ENCODE measurements at regions not wholly inside any gene's neighbourhood (a gene's known extent, or its start where the extent isn't known, plus 50 kb on each side); places are given as distances from the start of the nearest gene placed in this dataset.

- no peak for TF ChIP-seq EZH2phosphoT487 (IDR thresholded peaks at IDR 0.05; ENCODE audit: low read length)
- TF ChIP-seq EZH2 (optimal IDR thresholded peaks at IDR 0.05; ENCODE audit: low read depth, low read length): no peak
- TF ChIP-seq CTCF (IDR thresholded peaks at IDR 0.05; ENCODE audit: low read length): no peak
- Histone ChIP-seq H3K27ac (ENCODE audit: low read length) (no peak overlapping the region), H3K9me3 (replicated peaks; ENCODE audit: insufficient read depth, low read length) (no peaks in the 10 kb centered on the region), H3K4me2 (ENCODE audit: low read depth, low read length) (no peak overlapping the region), H3K79me2 (ENCODE audit: low read length) (no peaks in the 10 kb centered on the region), H3K27me3 (replicated peaks; ENCODE audit: insufficient read depth, low read length) (no peaks in the 10 kb centered on the region), H3K4me1 (ENCODE audit: low read length) (no peaks in the 10 kb centered on the region), H3K36me3 (replicated peaks; ENCODE audit: insufficient read depth, low read length) (no peaks in the 10 kb centered on the region), H3K9ac (ENCODE audit: low read length) (no peak overlapping the region), H4K20me1 (ENCODE audit: insufficient read depth, low read length) (no peaks in the 10 kb centered on the region), H3K9me2 (replicated peaks; ENCODE audit: insufficient read depth, low read length) (no peaks in the 10 kb centered on the region), H3F3A (ENCODE audit: insufficient read depth, low read length) (no peaks in the 10 kb centered on the region), H3K4me3 (ENCODE audit: low read length) (no peak overlapping the region), H2AFZ (ENCODE audit: low read length) (no peak overlapping the region)
- DNase-seq: no peak
Observed at GRCh38 chr2:60163691-60164090, 389.8 kb downstream of the BCL11A start.

GRCh38 chr2:60159519-60159918 lies 393.9 kb downstream of the BCL11A start:
- Histone ChIP-seq H3K9me2 (replicated peaks; ENCODE audit: insufficient read depth, low read length) (no peaks in the 10 kb centered on the region), H3K27ac (ENCODE audit: low read length) (no peak overlapping the region), H3K4me3 (ENCODE audit: low read length) (no peak overlapping the region), H3K9ac (ENCODE audit: low read length) (no peak overlapping the region), H3K36me3 (replicated peaks; ENCODE audit: insufficient read depth, low read length) (no peaks in the 10 kb centered on the region), H3K79me2 (ENCODE audit: low read length) (no peaks in the 10 kb centered on the region), H3K4me2 (ENCODE audit: low read depth, low read length) (no peak overlapping the region), H3K9me3 (replicated peaks; ENCODE audit: insufficient read depth, low read length) (no peaks in the 10 kb centered on the region), H2AFZ (ENCODE audit: low read length) (no peak overlapping the region), H4K20me1 (ENCODE audit: insufficient read depth, low read length) (no peaks in the 10 kb centered on the region), H3F3A (ENCODE audit: insufficient read depth, low read length) (no peaks in the 10 kb centered on the region), H3K27me3 (replicated peaks; ENCODE audit: insufficient read depth, low read length) (no peaks in the 10 kb centered on the region), H3K4me1 (ENCODE audit: low read length) (no peaks in the 10 kb centered on the region)
- TF ChIP-seq EZH2 (optimal IDR thresholded peaks at IDR 0.05; ENCODE audit: low read depth, low read length) (no peak), CTCF (IDR thresholded peaks at IDR 0.05; ENCODE audit: low read length) (no peak), EZH2phosphoT487 (IDR thresholded peaks at IDR 0.05; ENCODE audit: low read length) (no peak)
- DNase-seq: no peak

- Histone ChIP-seq H3K4me2 (ENCODE audit: low read depth, low read length) (no peak overlapping the region), H4K20me1 (ENCODE audit: insufficient read depth, low read length) (no peaks in the 10 kb centered on the region), H3K4me3 (ENCODE audit: low read length) (no peak overlapping the region), H3K79me2 (ENCODE audit: low read length) (no peaks in the 10 kb centered on the region), H3K9me2 (replicated peaks; ENCODE audit: insufficient read depth, low read length) (no peaks in the 10 kb centered on the region), H3K27ac (ENCODE audit: low read length) (no peak overlapping the region), H3F3A (ENCODE audit: insufficient read depth, low read length) (no peaks in the 10 kb centered on the region), H3K9ac (ENCODE audit: low read length) (no peak overlapping the region), H3K27me3 (replicated peaks; ENCODE audit: insufficient read depth, low read length) (no peaks in the 10 kb centered on the region), H3K4me1 (ENCODE audit: low read length) (no peaks in the 10 kb centered on the region), H3K36me3 (replicated peaks; ENCODE audit: insufficient read depth, low read length) (no peaks in the 10 kb centered on the region), H2AFZ (ENCODE audit: low read length) (no peak overlapping the region), H3K9me3 (replicated peaks; ENCODE audit: insufficient read depth, low read length) (no peaks in the 10 kb centered on the region)
- DNase-seq: no peak
- TF ChIP-seq CTCF (IDR thresholded peaks at IDR 0.05; ENCODE audit: low read length) (no peak), EZH2phosphoT487 (IDR thresholded peaks at IDR 0.05; ENCODE audit: low read length) (no peak), EZH2 (optimal IDR thresholded peaks at IDR 0.05; ENCODE audit: low read depth, low read length) (no peak)
Observed at GRCh38 chr2:60158262-60158661, 395.2 kb downstream of the BCL11A start.

Data from MM.1S (cell line).